PC-9 (cell line): ENCODE measurements at regions not wholly inside any gene's neighbourhood (a gene's known extent, or its start where the extent isn't known, plus 50 kb on each side); places are given as distances from the start of the nearest gene placed in this dataset.

ENCODE experiments used
- BruUV-seq: library from RNA; stranded (reverse); fragments of 400-500 nt; replicated peaks from 2 replicates; lab custom pipeline; 2021; lab: Mats Ljungman, UMichigan
- CTCF ChIA-PET: fragments of 300-600 bp; sonication (Branson Sonifier 250); formaldehyde crosslinking; loops from one replicate; lab custom pipeline; 2022; ENCODE audit warnings: antibody characterized with exemption; lab: Charles Lee
- POLR2A ChIA-PET: fragments of 300-600 bp; sonication (Branson Sonifier 250); formaldehyde crosslinking; loops from one replicate; lab custom pipeline; 2022; ENCODE audit warnings: antibody characterized with exemption; ENCODE audit not compliant: unreplicated experiment; lab: Charles Lee
- DNase-seq, 2 experiments: peaks; one replicate each; pipeline versions ENCODE4 v3.0.0 to v3.0.0-alpha.2; 2015 to 2022; ENCODE audit warnings: mixed read lengths in 1 of 2
- H2AFZ ChIP-seq: fragments of 200-600 bp; sonication (generic); 2 replicates; pipeline ENCODE4 v1.8.1; 2017; ENCODE audit warnings: antibody characterized with exemption
- H3F3A ChIP-seq: fragments of 200-600 bp; sonication (generic); 2 replicates; pipeline ENCODE4 v1.8.1; 2017; ENCODE audit warnings: antibody characterized with exemption, mild to moderate bottlenecking, low read depth; ENCODE audit not compliant: insufficient read depth
- H3K27ac ChIP-seq: fragments of 200-600 bp; sonication (generic); 2 replicates; pipeline ENCODE4 v1.6.1; 2016; ENCODE audit warnings: mixed run types
- H3K27me3 ChIP-seq: fragments of 200-600 bp; sonication (generic); 2 replicates; pipeline ENCODE4 v1.6.1; 2016; ENCODE audit warnings: low read depth, mixed run types; ENCODE audit not compliant: insufficient read depth
- H3K36me3 ChIP-seq: fragments of 200-600 bp; sonication (generic); 2 replicates; pipeline ENCODE4 v1.6.1; 2016; ENCODE audit warnings: low read depth, mixed run types
- H3K4me1 ChIP-seq: fragments of 200-600 bp; sonication (generic); replicated peaks from 2 replicates; pipeline ENCODE4 v1.6.1; 2016; ENCODE audit warnings: mixed run types; ENCODE audit not compliant: insufficient read depth
- H3K4me2 ChIP-seq: fragments of 200-600 bp; sonication (generic); 2 replicates; pipeline ENCODE4 v1.6.1; 2017; ENCODE audit warnings: mixed run types
- H3K4me3 ChIP-seq: fragments of 200-600 bp; sonication (generic); 2 replicates; pipeline ENCODE4 v1.6.1; 2016; ENCODE audit warnings: mixed run types
- H3K79me2 ChIP-seq: fragments of 200-600 bp; sonication (generic); 2 replicates; pipeline ENCODE4 v1.6.1; 2017; ENCODE audit warnings: low read depth, mixed run types
- H3K9me2 ChIP-seq: fragments of 200-600 bp; sonication (generic); 2 replicates; pipeline ENCODE4 v1.8.1; 2017; ENCODE audit warnings: mild to moderate bottlenecking; ENCODE audit not compliant: insufficient read depth
- H3K9me3 ChIP-seq: fragments of 200-600 bp; sonication (generic); 2 replicates; pipeline ENCODE4 v1.8.1; 2016; ENCODE audit warnings: low read depth; ENCODE audit not compliant: insufficient read depth
- H4K20me1 ChIP-seq: fragments of 200-600 bp; sonication (generic); 2 replicates; pipeline ENCODE4 v1.8.1; 2017; ENCODE audit not compliant: insufficient read depth
- EZH2 ChIP-seq: fragments of 200-600 bp; sonication (generic); IDR thresholded peaks from 2 replicates; pipeline ENCODE4 v1.8.0; 2017; ENCODE audit warnings: antibody characterized with exemption, low read depth
- intact Hi-C: fragments of 100-400 bp; cut with micrococcal nuclease; formaldehyde crosslinking; loops from one replicate; pipeline ENCODE4 v1.10.0; 2022; ENCODE audit not compliant: unreplicated experiment
- TF ChIP-seq, protein P1 (sequence below): fragments of 200-600 bp; sonication (generic); conservative IDR thresholded peaks from 2 replicates; pipeline ENCODE4 v1.6.1; 2017; ENCODE audit warnings: mixed run types, antibody characterized with exemption, mild to moderate bottlenecking, moderate library complexity

DNA sequence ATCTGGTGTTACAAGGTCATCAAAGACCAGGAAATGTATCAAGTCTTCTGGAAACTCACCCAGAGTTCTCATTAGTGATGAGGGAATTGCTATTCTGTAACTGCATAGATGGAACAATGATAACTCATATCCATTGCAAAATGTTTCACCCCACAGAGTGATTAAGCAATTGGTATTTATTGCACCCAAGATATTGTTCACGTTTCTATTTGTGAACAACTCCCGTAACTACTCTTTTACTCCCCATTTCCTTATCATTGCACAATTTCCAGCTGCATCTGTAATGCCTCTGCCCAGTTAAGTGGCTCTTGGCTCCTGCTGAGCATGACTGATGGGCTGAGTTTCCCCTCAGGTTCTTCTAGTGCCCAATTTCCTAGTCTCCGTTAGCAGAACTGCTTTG lies 108.7 kb upstream of the PRICKLE1 start:
- BruUV-seq, result no TSS peak
- TF ChIP-seq, protein P1, sequence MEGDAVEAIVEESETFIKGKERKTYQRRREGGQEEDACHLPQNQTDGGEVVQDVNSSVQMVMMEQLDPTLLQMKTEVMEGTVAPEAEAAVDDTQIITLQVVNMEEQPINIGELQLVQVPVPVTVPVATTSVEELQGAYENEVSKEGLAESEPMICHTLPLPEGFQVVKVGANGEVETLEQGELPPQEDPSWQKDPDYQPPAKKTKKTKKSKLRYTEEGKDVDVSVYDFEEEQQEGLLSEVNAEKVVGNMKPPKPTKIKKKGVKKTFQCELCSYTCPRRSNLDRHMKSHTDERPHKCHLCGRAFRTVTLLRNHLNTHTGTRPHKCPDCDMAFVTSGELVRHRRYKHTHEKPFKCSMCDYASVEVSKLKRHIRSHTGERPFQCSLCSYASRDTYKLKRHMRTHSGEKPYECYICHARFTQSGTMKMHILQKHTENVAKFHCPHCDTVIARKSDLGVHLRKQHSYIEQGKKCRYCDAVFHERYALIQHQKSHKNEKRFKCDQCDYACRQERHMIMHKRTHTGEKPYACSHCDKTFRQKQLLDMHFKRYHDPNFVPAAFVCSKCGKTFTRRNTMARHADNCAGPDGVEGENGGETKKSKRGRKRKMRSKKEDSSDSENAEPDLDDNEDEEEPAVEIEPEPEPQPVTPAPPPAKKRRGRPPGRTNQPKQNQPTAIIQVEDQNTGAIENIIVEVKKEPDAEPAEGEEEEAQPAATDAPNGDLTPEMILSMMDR, result no peak
- TF ChIP-seq EZH2, result no peak
- no peaks in the 10 kb centered on the region for H3K36me3 ChIP-seq
- H2AFZ ChIP-seq, result no peak overlapping the region
- POLR2A ChIA-PET, result no interaction called here
- no peaks in the 10 kb centered on the region for H3K9me2 ChIP-seq
- peak overlapping the region; percentile 27 for H3K4me2 ChIP-seq
- peaks cover 14% of the 10 kb centered on the region; the same call in 1 of the 2 replicates for H3F3A ChIP-seq
- H3K4me3 ChIP-seq, result no peak overlapping the region
- DNase-seq, result peak in 1 of 2 experiments; percentile 81
- H3K4me1 ChIP-seq, result peaks cover 12% of the 10 kb centered on the region
- no peaks in the 10 kb centered on the region for H3K27me3 ChIP-seq
- H4K20me1 ChIP-seq, result no peaks in the 10 kb centered on the region
- H3K9me3 ChIP-seq, result no peaks in the 10 kb centered on the region; the same call in 1 of the 2 replicates
- H3K79me2 ChIP-seq, result no peaks in the 10 kb centered on the region
- intact Hi-C loops, result no loop called here
- H3K27ac ChIP-seq, result no peak overlapping the region
- CTCF ChIA-PET, result no interaction called here

DNA sequence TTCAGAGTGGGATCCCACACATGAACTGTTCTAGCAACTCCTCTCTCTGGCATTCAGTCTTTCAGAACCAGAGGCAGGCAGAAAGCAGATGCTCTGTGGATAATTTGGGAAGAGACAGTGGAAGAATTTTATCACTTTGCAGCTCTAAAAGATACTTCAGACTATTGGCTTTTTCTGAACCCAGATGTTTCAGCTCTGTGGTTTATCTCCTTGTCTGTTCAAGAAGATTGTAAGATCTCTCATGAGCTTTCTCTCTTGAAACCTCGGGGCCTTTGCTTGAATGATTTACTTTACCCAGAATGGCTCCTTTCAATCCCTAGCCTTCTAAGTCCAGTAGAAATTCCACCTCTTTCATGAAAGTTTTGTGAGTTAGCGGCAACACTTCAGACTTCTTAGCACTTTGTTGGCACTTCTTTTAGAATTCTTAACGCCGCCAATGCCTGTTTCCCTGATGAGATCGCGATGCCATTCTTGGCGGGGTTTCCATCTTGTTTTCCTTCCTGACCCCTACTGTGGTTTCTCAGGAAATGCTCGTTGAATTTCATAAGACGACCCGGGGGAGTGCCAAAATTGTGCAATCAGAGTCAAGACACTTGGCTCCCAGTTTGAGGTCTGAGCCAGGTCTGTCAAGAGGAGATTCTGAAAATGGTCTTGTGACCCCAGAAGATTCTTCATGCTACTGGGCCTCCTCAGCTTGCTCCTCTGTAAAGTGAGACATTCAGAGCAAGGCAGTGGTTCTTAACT lies 107.0 kb upstream of the PRICKLE1 start:
- H3K79me2 ChIP-seq, result no peaks in the 10 kb centered on the region
- BruUV-seq, result no TSS peak
- no peak overlapping the region for H3K27ac ChIP-seq
- H2AFZ ChIP-seq, result no peak overlapping the region
- no peaks in the 10 kb centered on the region for H4K20me1 ChIP-seq
- peaks cover 14% of the 10 kb centered on the region; the same call in 1 of the 2 replicates for H3F3A ChIP-seq
- DNase-seq, result no peak
- H3K4me2 ChIP-seq, result no peak overlapping the region
- no peaks in the 10 kb centered on the region for H3K27me3 ChIP-seq
- TF ChIP-seq, protein P1, result no peak
- TF ChIP-seq EZH2, result no peak
- H3K4me1 ChIP-seq, result peaks cover 18% of the 10 kb centered on the region
- intact Hi-C loops, result no loop called here
- ChIA-PET POLR2A (no interaction called here), CTCF (no interaction called here)
- no peak overlapping the region for H3K4me3 ChIP-seq
- H3K9me3 ChIP-seq, result no peaks in the 10 kb centered on the region; the same call in 1 of the 2 replicates
- H3K36me3 ChIP-seq, result no peaks in the 10 kb centered on the region
- H3K9me2 ChIP-seq, result no peaks in the 10 kb centered on the region

DNA sequence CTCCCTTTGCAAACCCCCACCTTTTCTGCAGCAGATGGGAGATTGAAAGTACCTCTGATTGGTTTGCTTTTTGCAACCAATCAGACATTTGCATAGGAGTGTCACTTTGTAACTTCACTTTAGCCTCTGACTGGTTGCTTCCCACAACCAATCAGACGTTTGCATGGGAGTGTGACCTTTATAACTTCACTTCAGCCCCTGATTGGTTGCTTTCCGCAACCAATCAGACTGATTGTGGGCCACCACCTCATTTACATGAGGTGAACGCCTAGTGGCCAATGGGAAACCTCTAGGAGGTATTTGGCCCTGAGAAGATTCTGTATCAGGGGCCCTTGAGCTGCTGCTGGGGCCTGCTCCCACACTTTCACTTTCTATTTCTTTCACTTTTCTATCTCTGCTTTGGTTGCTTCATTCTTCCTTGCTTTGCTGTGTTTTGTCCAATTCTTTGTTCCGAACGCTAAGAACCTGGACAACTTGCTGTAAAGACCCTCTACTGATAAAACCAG lies 106.0 kb upstream of the PRICKLE1 start:
- intact Hi-C loops, result no loop called here
- Histone ChIP-seq H3K9me3 (no peaks in the 10 kb centered on the region; the same call in 1 of the 2 replicates), H3K36me3 (no peaks in the 10 kb centered on the region), H3K4me1 (peaks cover 18% of the 10 kb centered on the region), H4K20me1 (no peaks in the 10 kb centered on the region), H3K27me3 (no peaks in the 10 kb centered on the region), H3K27ac (no peak overlapping the region), H3K4me3 (no peak overlapping the region), H3F3A (peaks cover 14% of the 10 kb centered on the region; the same call in 1 of the 2 replicates), H3K9me2 (no peaks in the 10 kb centered on the region), H3K4me2 (no peak overlapping the region), H2AFZ (no peak overlapping the region), H3K79me2 (no peaks in the 10 kb centered on the region)
- BruUV-seq, result no TSS peak
- no peak for DNase-seq
- TF ChIP-seq, protein P1, result no peak
- no peak for TF ChIP-seq EZH2
- ChIA-PET POLR2A (interaction anchor here (0.5 to 0.6 kb wide), 2 partner anchors 153 to 524 kb away, joined by 3 to 4 read pairs; no protein-coding TSS in a partner anchor), CTCF (no interaction called here)
